ENCODE measurements at regions not wholly inside any gene's neighbourhood (a gene's known extent, or its start where the extent isn't known, plus 50 kb on each side); places are given as distances from the start of the nearest gene placed in this dataset.

- TF ChIP-seq CTCF (IDR thresholded peaks at IDR 0.05) (no peak), POLR2A (IDR thresholded peaks at IDR 0.05) (no peak)
Observed at GRCh38 chr5:124628721-124629596, 117.5 kb downstream of the ZNF608 start.
